GM23338 (cell line): ENCODE measurements at regions not wholly inside any gene's neighbourhood (a gene's known extent, or its start where the extent isn't known, plus 50 kb on each side); places are given as distances from the start of the nearest gene placed in this dataset.

ENCODE experiments used
- ATAC-seq: fragments of 200-7000 bp; cut with Tn5 transposase; 3 replicates; pipeline ENCODE4 v1.9.1; 2020
- DNase-seq: peaks from one replicate; pipeline ENCODE4 v3.0.0-alpha.2; 2015; ENCODE audit warnings: low spot score
- H2AFZ ChIP-seq: fragments of 200-600 bp; sonication (generic); 2 replicates; pipeline ENCODE4 v1.8.0; 2016; ENCODE audit warnings: antibody characterized with exemption, mild to moderate bottlenecking, moderate library complexity
- H3F3A ChIP-seq: fragments of 200-600 bp; sonication (generic); replicated peaks from 2 replicates; pipeline ENCODE4 v1.8.0; 2017; ENCODE audit warnings: antibody characterized with exemption, mixed run types, low read depth
- H3K27ac ChIP-seq: fragments of 200-600 bp; sonication (generic); 2 replicates; pipeline ENCODE4 v1.6.1; 2016; ENCODE audit warnings: low read depth
- H3K27me3 ChIP-seq: fragments of 200-600 bp; sonication (generic); 2 replicates; pipeline ENCODE4 v1.8.0; 2016; ENCODE audit warnings: mild to moderate bottlenecking, mixed run types, moderate library complexity; ENCODE audit not compliant: insufficient read depth
- H3K36me3 ChIP-seq: fragments of 200-600 bp; sonication (generic); 2 replicates; pipeline ENCODE4 v1.8.0; 2016; ENCODE audit warnings: mild to moderate bottlenecking; ENCODE audit not compliant: insufficient read depth
- H3K4me1 ChIP-seq: fragments of 200-600 bp; sonication (generic); 2 replicates; pipeline ENCODE4 v1.8.0; 2016; ENCODE audit warnings: mild to moderate bottlenecking, moderate library complexity; ENCODE audit not compliant: insufficient read depth
- H3K4me2 ChIP-seq: fragments of 200-600 bp; sonication (generic); 2 replicates; pipeline ENCODE4 v1.7.1; 2017; ENCODE audit warnings: mixed run types
- H3K4me3 ChIP-seq: fragments of 200-600 bp; sonication (generic); 2 replicates; pipeline ENCODE4 v1.6.1; 2016; ENCODE audit warnings: mixed run types
- H3K79me2 ChIP-seq: fragments of 200-600 bp; sonication (generic); replicated peaks from 2 replicates; pipeline ENCODE4 v1.8.0; 2017; ENCODE audit warnings: mild to moderate bottlenecking; ENCODE audit not compliant: insufficient read depth
- H3K9me2 ChIP-seq: fragments of 200-600 bp; sonication (generic); 2 replicates; pipeline ENCODE4 v1.8.0; 2017; ENCODE audit not compliant: insufficient read depth
- H4K20me1 ChIP-seq: fragments of 200-600 bp; sonication (generic); replicated peaks from 2 replicates; pipeline ENCODE4 v1.8.0; 2017; ENCODE audit warnings: mild to moderate bottlenecking; ENCODE audit not compliant: insufficient read depth
- H3K27ac Mint-ChIP-seq: 2 replicates; pipeline ENCODE4 v1.8.0; 2020; ENCODE audit warnings: inconsistent platforms, mild to moderate bottlenecking, moderate library complexity, mixed read lengths
- H3K27me3 Mint-ChIP-seq: 3 replicates; pipeline ENCODE4 v1.8.0; 2022; ENCODE audit warnings: low read depth, mild to moderate bottlenecking, moderate library complexity, mixed read lengths, inconsistent platforms; ENCODE audit not compliant: insufficient read depth, poor library complexity
- H3K36me3 Mint-ChIP-seq: 3 replicates; pipeline ENCODE4 v1.8.0; 2021; ENCODE audit warnings: low read depth, mild to moderate bottlenecking, inconsistent platforms, moderate library complexity, mixed read lengths
- H3K4me1 Mint-ChIP-seq: 3 replicates; pipeline ENCODE4 v1.8.0; 2020; ENCODE audit warnings: mild to moderate bottlenecking, inconsistent platforms, mixed read lengths
- H3K4me3 Mint-ChIP-seq: 3 replicates; pipeline ENCODE4 v1.8.0; 2021; ENCODE audit warnings: moderate library complexity, mild to moderate bottlenecking, inconsistent platforms, mixed read lengths
- H3K9me3 Mint-ChIP-seq: 3 replicates; pipeline ENCODE4 v1.8.0; 2020; ENCODE audit warnings: moderate library complexity, mild to moderate bottlenecking, inconsistent platforms, mixed read lengths
- EZH2 ChIP-seq: fragments of 200-600 bp; sonication (generic); IDR thresholded peaks from one replicate; pipeline ENCODE4 v1.8.0; 2017; ENCODE audit warnings: antibody characterized with exemption, mild to moderate bottlenecking, low read depth; ENCODE audit not compliant: unreplicated experiment
- EZH2phosphoT487 ChIP-seq: fragments of 200-600 bp; sonication (generic); IDR thresholded peaks from one replicate; pipeline ENCODE4 v1.8.1; 2018; ENCODE audit warnings: antibody characterized with exemption; ENCODE audit not compliant: unreplicated experiment
- JUNB ChIP-seq: IDR thresholded peaks from one replicate; pipeline ENCODE4 v1.6.1; 2016; ENCODE audit warnings: antibody characterized with exemption; ENCODE audit not compliant: unreplicated experiment
- NANOG ChIP-seq: IDR thresholded peaks from 2 replicates; pipeline ENCODE4 v1.6.1; 2016; ENCODE audit warnings: antibody characterized with exemption, borderline replicate concordance
- POLR2AphosphoS5 ChIP-seq: IDR thresholded peaks from 2 replicates; pipeline ENCODE4 v1.6.1; 2016; ENCODE audit warnings: antibody characterized with exemption, low read depth
- STAT1 ChIP-seq: IDR thresholded peaks from one replicate; pipeline ENCODE4 v1.6.1; 2016; ENCODE audit warnings: antibody characterized with exemption; ENCODE audit not compliant: unreplicated experiment
- ZNF114 ChIP-seq: fragments of 250-450 bp; sonication (Bioruptor Pico); IDR thresholded peaks from 2 replicates; pipeline ENCODE4 v1.5.0; 2020; ENCODE audit warnings: mild to moderate bottlenecking, moderate library complexity
- ZNF331 ChIP-seq: fragments of 250-450 bp; sonication (Bioruptor Pico); IDR thresholded peaks from 2 replicates; pipeline ENCODE4 v1.5.0; 2020; ENCODE audit warnings: low read depth, mild to moderate bottlenecking, moderate library complexity
- TF ChIP-seq, protein P1 (sequence below): IDR thresholded peaks from one replicate; pipeline ENCODE4 v1.6.1; 2018; ENCODE audit warnings: antibody characterized with exemption; ENCODE audit not compliant: unreplicated experiment
- TF ChIP-seq, protein P2 (sequence below): IDR thresholded peaks from 2 replicates; pipeline ENCODE4 v1.6.1; 2016; ENCODE audit warnings: antibody characterized with exemption
- TF ChIP-seq, protein P3 (sequence below), 2 experiments: fragments of 200-600 bp in 1 of 2; sonication (generic) in 1 of 2; conservative IDR thresholded peaks; 2 replicates each; pipeline versions ENCODE4 v1.5.1 to v1.6.1; 2016 to 2017; ENCODE audit warnings: antibody characterized with exemption in 2 of 2, low read depth in 2 of 2, mild to moderate bottlenecking in 2 of 2, moderate library complexity in 1 of 2

DNA sequence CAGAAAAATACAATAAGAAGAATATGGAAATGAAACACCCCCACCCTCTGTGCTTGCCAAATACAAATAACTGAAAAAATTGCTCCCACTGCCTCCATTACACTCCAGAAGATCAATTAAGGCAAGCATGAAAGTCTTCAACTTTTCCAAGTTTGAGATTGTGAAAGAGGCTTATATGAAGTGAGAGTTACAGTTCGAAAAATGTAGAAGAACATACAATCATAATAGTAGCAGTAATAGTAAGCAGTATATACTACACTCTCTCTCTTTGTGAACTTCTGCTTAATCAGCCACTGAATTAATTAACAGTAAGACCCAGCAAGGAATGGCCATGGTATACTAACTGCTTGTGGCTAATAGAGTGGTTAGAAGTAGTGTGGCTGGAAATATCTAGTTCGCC lies 923.2 kb downstream of the RPA4 start:
- Histone ChIP-seq H3K36me3 (no peaks in the 10 kb centered on the region), H3F3A (no peaks in the 10 kb centered on the region), H3K27ac (no peak overlapping the region), H3K4me1 (no peaks in the 10 kb centered on the region), H3K4me3 (no peak overlapping the region), H3K79me2 (no peaks in the 10 kb centered on the region), H4K20me1 (no peaks in the 10 kb centered on the region), H3K27me3 (no peaks in the 10 kb centered on the region), H3K9me2 (no peaks in the 10 kb centered on the region), H2AFZ (no peak overlapping the region), H3K4me2 (no peak overlapping the region)
- no peak overlapping the region for H3K27ac Mint-ChIP-seq
- H3K36me3 Mint-ChIP-seq = peaks cover 7% of the 10 kb centered on the region; the same call in 1 of the 3 replicates
- peaks cover 7% of the 10 kb centered on the region for H3K9me3 Mint-ChIP-seq
- H3K4me1 Mint-ChIP-seq = no peaks in the 10 kb centered on the region
- H3K27me3 Mint-ChIP-seq = no peaks in the 10 kb centered on the region
- ATAC-seq = no peak
- no peak for DNase-seq
- H3K4me3 Mint-ChIP-seq = no peak overlapping the region
- TF ChIP-seq, protein P1, sequence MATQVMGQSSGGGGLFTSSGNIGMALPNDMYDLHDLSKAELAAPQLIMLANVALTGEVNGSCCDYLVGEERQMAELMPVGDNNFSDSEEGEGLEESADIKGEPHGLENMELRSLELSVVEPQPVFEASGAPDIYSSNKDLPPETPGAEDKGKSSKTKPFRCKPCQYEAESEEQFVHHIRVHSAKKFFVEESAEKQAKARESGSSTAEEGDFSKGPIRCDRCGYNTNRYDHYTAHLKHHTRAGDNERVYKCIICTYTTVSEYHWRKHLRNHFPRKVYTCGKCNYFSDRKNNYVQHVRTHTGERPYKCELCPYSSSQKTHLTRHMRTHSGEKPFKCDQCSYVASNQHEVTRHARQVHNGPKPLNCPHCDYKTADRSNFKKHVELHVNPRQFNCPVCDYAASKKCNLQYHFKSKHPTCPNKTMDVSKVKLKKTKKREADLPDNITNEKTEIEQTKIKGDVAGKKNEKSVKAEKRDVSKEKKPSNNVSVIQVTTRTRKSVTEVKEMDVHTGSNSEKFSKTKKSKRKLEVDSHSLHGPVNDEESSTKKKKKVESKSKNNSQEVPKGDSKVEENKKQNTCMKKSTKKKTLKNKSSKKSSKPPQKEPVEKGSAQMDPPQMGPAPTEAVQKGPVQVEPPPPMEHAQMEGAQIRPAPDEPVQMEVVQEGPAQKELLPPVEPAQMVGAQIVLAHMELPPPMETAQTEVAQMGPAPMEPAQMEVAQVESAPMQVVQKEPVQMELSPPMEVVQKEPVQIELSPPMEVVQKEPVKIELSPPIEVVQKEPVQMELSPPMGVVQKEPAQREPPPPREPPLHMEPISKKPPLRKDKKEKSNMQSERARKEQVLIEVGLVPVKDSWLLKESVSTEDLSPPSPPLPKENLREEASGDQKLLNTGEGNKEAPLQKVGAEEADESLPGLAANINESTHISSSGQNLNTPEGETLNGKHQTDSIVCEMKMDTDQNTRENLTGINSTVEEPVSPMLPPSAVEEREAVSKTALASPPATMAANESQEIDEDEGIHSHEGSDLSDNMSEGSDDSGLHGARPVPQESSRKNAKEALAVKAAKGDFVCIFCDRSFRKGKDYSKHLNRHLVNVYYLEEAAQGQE = no peak
- TF ChIP-seq POLR2AphosphoS5 = no peak

DNA sequence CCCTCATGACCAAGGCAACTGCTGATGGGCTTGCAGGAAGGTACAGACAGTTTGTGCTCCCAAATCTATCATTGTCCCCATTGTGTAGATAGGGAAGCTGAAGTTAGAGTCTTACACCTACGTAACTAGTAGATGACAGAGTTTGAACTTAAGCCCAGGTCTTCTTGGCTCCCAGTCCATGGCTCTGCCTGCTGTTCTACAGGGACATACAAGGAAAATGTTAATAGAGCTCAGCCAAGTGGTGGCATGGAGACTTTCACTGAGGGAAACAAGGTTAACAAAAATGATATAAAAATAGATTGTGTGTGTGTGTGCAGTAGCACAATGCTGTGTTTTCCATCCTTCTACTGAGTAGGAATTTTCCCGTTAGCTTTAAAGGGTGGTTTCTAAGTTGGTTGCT lies 936.5 kb downstream of the RPA4 start:
- no peaks in the 10 kb centered on the region for H3K9me2 ChIP-seq
- 0 out of 3 replicates have a peak, but pooled peaks cover 4% of the 10 kb centered on the region for H3K4me1 Mint-ChIP-seq
- DNase-seq (no peak), ATAC-seq (no peak)
- H3K36me3 Mint-ChIP-seq = no peaks in the 10 kb centered on the region
- no peak overlapping the region for H3K4me3 Mint-ChIP-seq
- H3K4me2 ChIP-seq = no peak overlapping the region
- no peaks in the 10 kb centered on the region for H4K20me1 ChIP-seq
- no peak overlapping the region for H3K4me3 ChIP-seq
- no peaks in the 10 kb centered on the region for H3K27me3 Mint-ChIP-seq
- no peaks in the 10 kb centered on the region for H3K36me3 ChIP-seq
- H3K27ac Mint-ChIP-seq = no peak overlapping the region
- H3K79me2 ChIP-seq = no peaks in the 10 kb centered on the region
- no peaks in the 10 kb centered on the region for H3K9me3 Mint-ChIP-seq
- no peak overlapping the region for H2AFZ ChIP-seq
- no peaks in the 10 kb centered on the region for H3K27me3 ChIP-seq
- H3K4me1 ChIP-seq = no peaks in the 10 kb centered on the region
- H3F3A ChIP-seq = no peaks in the 10 kb centered on the region
- H3K27ac ChIP-seq = no peak overlapping the region
- TF ChIP-seq, protein P2, sequence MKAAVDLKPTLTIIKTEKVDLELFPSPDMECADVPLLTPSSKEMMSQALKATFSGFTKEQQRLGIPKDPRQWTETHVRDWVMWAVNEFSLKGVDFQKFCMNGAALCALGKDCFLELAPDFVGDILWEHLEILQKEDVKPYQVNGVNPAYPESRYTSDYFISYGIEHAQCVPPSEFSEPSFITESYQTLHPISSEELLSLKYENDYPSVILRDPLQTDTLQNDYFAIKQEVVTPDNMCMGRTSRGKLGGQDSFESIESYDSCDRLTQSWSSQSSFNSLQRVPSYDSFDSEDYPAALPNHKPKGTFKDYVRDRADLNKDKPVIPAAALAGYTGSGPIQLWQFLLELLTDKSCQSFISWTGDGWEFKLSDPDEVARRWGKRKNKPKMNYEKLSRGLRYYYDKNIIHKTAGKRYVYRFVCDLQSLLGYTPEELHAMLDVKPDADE = no peak
- no peak for TF ChIP-seq ZNF114
- TF ChIP-seq STAT1 = no peak
- TF ChIP-seq NANOG = no peak
- TF ChIP-seq, protein P3, sequence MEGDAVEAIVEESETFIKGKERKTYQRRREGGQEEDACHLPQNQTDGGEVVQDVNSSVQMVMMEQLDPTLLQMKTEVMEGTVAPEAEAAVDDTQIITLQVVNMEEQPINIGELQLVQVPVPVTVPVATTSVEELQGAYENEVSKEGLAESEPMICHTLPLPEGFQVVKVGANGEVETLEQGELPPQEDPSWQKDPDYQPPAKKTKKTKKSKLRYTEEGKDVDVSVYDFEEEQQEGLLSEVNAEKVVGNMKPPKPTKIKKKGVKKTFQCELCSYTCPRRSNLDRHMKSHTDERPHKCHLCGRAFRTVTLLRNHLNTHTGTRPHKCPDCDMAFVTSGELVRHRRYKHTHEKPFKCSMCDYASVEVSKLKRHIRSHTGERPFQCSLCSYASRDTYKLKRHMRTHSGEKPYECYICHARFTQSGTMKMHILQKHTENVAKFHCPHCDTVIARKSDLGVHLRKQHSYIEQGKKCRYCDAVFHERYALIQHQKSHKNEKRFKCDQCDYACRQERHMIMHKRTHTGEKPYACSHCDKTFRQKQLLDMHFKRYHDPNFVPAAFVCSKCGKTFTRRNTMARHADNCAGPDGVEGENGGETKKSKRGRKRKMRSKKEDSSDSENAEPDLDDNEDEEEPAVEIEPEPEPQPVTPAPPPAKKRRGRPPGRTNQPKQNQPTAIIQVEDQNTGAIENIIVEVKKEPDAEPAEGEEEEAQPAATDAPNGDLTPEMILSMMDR (conservative IDR thresholded peaks at IDR 0.05; ENCODE audit: low read depth in 2 of 2) = no peak
- TF ChIP-seq EZH2phosphoT487 = no peak
- no peak for TF ChIP-seq ZNF331 (CRISPR knock-in tag)
- TF ChIP-seq JUNB = no peak
- TF ChIP-seq, protein P1 = no peak
- no peak for TF ChIP-seq EZH2
- TF ChIP-seq POLR2AphosphoS5 = no peak
